ENCODE measurements at regions not wholly inside any gene's neighbourhood (a gene's known extent, or its start where the extent isn't known, plus 50 kb on each side); places are given as distances from the start of the nearest gene placed in this dataset.
A peak's percentile ranks its signal among the peaks of the same experiment; 100 is the strongest.

GRCh38 chr11:29485641-29486040 lies 531.2 kb downstream of the KCNA4 start:
- DNase-seq (ENCODE audit: low read depth), result no peak
- TF ChIP-seq, protein P1, sequence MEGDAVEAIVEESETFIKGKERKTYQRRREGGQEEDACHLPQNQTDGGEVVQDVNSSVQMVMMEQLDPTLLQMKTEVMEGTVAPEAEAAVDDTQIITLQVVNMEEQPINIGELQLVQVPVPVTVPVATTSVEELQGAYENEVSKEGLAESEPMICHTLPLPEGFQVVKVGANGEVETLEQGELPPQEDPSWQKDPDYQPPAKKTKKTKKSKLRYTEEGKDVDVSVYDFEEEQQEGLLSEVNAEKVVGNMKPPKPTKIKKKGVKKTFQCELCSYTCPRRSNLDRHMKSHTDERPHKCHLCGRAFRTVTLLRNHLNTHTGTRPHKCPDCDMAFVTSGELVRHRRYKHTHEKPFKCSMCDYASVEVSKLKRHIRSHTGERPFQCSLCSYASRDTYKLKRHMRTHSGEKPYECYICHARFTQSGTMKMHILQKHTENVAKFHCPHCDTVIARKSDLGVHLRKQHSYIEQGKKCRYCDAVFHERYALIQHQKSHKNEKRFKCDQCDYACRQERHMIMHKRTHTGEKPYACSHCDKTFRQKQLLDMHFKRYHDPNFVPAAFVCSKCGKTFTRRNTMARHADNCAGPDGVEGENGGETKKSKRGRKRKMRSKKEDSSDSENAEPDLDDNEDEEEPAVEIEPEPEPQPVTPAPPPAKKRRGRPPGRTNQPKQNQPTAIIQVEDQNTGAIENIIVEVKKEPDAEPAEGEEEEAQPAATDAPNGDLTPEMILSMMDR (conservative IDR thresholded peaks at IDR 0.05; ENCODE audit: low read depth, low read length), result no peak
- H3K4me3 ChIP-seq (ENCODE audit: low read depth, low read length), result no peak overlapping the region

DNA sequence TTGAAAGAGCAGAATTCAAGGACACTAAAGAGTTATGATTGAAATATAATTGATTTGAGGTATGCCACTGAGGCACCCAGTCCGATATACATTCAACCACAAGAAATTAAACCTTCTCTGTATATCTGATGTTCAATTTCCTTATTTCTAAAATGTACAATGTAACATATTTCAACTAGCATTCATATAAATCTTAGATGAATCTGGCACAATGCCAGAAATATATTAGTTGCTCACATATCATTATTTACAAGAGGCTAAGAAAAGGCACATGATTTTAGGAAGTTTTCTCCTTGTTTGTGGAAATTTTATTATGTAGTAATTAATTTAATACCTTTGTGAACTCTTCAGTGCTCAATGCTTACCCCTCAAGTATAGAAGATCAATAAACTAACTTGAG lies 532.3 kb downstream of the KCNA4 start:
- H3K4me3 ChIP-seq (ENCODE audit: low read depth, low read length), result no peak overlapping the region
- no peak for DNase-seq (ENCODE audit: low read depth)
- TF ChIP-seq, protein P1 (conservative IDR thresholded peaks at IDR 0.05; ENCODE audit: low read depth, low read length), result no peak

- H3K4me3 ChIP-seq (ENCODE audit: low read depth, low read length), result no peak overlapping the region
- TF ChIP-seq, protein P1 (conservative IDR thresholded peaks at IDR 0.05; ENCODE audit: low read depth, low read length), result no peak
- DNase-seq (ENCODE audit: low read depth), result no peak
Measured at GRCh38 chr11:29483831-29484230, 533.0 kb downstream of the KCNA4 start.

- H3K4me3 ChIP-seq (ENCODE audit: low read depth, low read length), result no peak overlapping the region
- TF ChIP-seq, protein P1 (conservative IDR thresholded peaks at IDR 0.05; ENCODE audit: low read depth, low read length), result no peak
- DNase-seq (ENCODE audit: low read depth), result peak; percentile 61
Measured at GRCh38 chr11:29482510-29482909, 534.3 kb downstream of the KCNA4 start.

DNA sequence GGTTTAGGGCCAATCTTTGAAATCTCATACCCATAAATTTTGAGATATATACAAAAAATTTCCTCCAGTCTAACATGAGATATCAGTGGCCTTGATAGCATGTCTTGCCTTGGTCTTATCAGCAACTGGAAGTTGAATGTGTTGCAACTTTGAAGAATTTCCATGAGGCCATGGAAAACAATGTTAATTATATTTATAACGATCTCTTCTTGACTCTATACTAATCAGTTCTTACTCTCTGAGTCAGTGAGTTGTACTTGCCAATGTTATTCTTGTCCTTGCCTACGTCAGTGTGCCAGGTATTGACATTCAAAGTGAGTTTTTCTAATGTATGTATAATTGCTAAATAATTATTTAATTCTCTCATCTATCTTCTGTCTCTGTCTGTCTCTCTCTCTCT lies 535.1 kb downstream of the KCNA4 start:
- H3K4me3 ChIP-seq (ENCODE audit: low read depth, low read length), result no peak overlapping the region
- TF ChIP-seq, protein P1 (conservative IDR thresholded peaks at IDR 0.05; ENCODE audit: low read depth, low read length), result no peak

DNA sequence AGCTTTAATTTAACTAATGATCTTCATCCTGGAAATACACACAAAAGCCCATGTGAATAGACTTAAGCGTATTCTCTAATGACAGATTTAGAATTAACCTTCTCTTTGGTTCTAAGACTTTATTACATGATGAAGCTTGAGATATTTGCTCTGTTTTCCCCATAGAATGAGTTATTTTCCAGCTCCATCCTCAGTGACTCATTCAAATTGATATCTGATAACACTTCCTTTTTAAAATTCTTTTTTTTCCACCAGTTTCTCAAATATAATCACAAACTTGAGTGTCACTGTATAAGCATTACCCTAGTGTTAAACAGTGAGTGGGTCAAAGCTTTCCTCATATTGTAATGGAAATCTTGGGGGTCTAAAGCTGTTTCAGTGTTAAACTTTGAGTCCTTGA lies 535.8 kb downstream of the KCNA4 start:
- TF ChIP-seq, protein P1 (conservative IDR thresholded peaks at IDR 0.05; ENCODE audit: low read depth, low read length), result no peak
- DNase-seq (ENCODE audit: low read depth), result no peak
- no peak overlapping the region for H3K4me3 ChIP-seq (ENCODE audit: low read depth, low read length)

More for the DNA sequence above, 535.1 kb downstream of the KCNA4 start:
- no peak for DNase-seq (ENCODE audit: low read depth)

- TF ChIP-seq, protein P1 (conservative IDR thresholded peaks at IDR 0.05; ENCODE audit: low read depth, low read length), result no peak
- no peak for DNase-seq (ENCODE audit: low read depth)
- no peak overlapping the region for H3K4me3 ChIP-seq (ENCODE audit: low read depth, low read length)
Measured at GRCh38 chr11:29458252-29458651, 558.6 kb downstream of the KCNA4 start.

All from epithelial cell of proximal tubule (primary cell).